A549 (cell line): ENCODE measurements at regions not wholly inside any gene's neighbourhood (a gene's known extent, or its start where the extent isn't known, plus 50 kb on each side); places are given as distances from the start of the nearest gene placed in this dataset.

Experiments
- ATAC-seq, 2 experiments: fragments of 200-7000 bp in 1 of 2; fragments of >200 bp in 1 of 2; cut with Nextera tagmentation in 1 of 2; cut with Tn5 transposase in 1 of 2; 3 replicates each; pipeline versions ENCODE4 v1.8.0 to v1.9.1; 2018 to 2020; ENCODE audit warnings: mild to moderate bottlenecking in 1 of 2, moderate library complexity in 1 of 2
- CTCF ChIA-PET: fragments of 300-600 bp; sonication (Branson Sonifier 250); formaldehyde crosslinking; extraction: SDS; loops from one replicate; lab custom pipeline; 2021; ENCODE audit warnings: antibody characterized with exemption, inconsistent platforms; lab: Yijun Ruan, JAX
- POLR2A ChIA-PET: fragments of 350-600 bp; formaldehyde crosslinking; extraction: SDS; loops from one replicate; lab custom pipeline; 2021; ENCODE audit warnings: antibody characterized with exemption, inconsistent platforms; lab: Yijun Ruan, JAX
- DNase-seq, 2 experiments: peaks; one replicate each; pipeline versions ENCODE4 v3.0.0 to v3.0.0-alpha.2; 2011 to 2016; ENCODE audit warnings: low read depth in 1 of 2, low spot score in 1 of 2
- FAIRE-seq: peaks from 2 replicates; lab custom pipeline; 2011; peaks lifted over from hg19 to GRCh38; lab: Jason Lieb, UNC
- H3K27ac ChIP-seq, 2 experiments: fragments of >200 bp; sonication (Bioruptor Twin); formaldehyde crosslinking; 3 replicates each; pipeline ENCODE4 v1.5.1; 2016 to 2017
- H3K4me1 ChIP-seq: fragments of >200 bp; sonication (Bioruptor Twin); formaldehyde crosslinking; 3 replicates; pipeline ENCODE4 v1.6.1; 2016
- H3K4me2 ChIP-seq: fragments of >200 bp; sonication (Bioruptor Twin); formaldehyde crosslinking; 3 replicates; pipeline ENCODE4 v1.6.1; 2016
- H3K4me3 ChIP-seq: fragments of >200 bp; sonication (Bioruptor Twin); formaldehyde crosslinking; 3 replicates; pipeline ENCODE4 v1.5.1; 2016
- H3K9me3 ChIP-seq: fragments of >200 bp; sonication (Bioruptor Twin); formaldehyde crosslinking; 3 replicates; pipeline ENCODE4 v1.6.1; 2016
- CBX2 ChIP-seq: fragments of 200-600 bp; sonication (generic); IDR thresholded peaks from 2 replicates; pipeline ENCODE4 v1.6.1; 2016; ENCODE audit warnings: low read depth, mild to moderate bottlenecking, borderline replicate concordance
- CHD4 ChIP-seq: fragments of 200-600 bp; sonication (generic); IDR thresholded peaks from 2 replicates; pipeline ENCODE4 v1.6.1; 2016; ENCODE audit warnings: antibody characterized with exemption, mild to moderate bottlenecking, borderline replicate concordance
- CTCF ChIP-seq: fragments of >200 bp; sonication (Bioruptor Twin); formaldehyde crosslinking; IDR thresholded peaks from 3 replicates; pipeline ENCODE4 v1.5.1; 2016
- E2F6 ChIP-seq: IDR thresholded peaks from 2 replicates; pipeline ENCODE4 v1.6.1; 2012; ENCODE audit warnings: low read depth, borderline replicate concordance
- EHMT2 ChIP-seq: fragments of 200-600 bp; sonication (generic); IDR thresholded peaks from 2 replicates; pipeline ENCODE4 v1.6.1; 2016; ENCODE audit warnings: antibody characterized with exemption, low read depth, mild to moderate bottlenecking, moderate library complexity
- ESRRA ChIP-seq: fragments of 150-350 bp; IDR thresholded peaks from 2 replicates; pipeline ENCODE4 v1.6.1; 2014; ENCODE audit warnings: mild to moderate bottlenecking, low read length, borderline replicate concordance
- FOSB ChIP-seq: fragments of 250-450 bp; sonication (Bioruptor Pico); IDR thresholded peaks from 2 replicates; pipeline ENCODE4 v1.5.0; 2020; ENCODE audit warnings: mild to moderate bottlenecking, moderate library complexity
- FOSL2 ChIP-seq, 2 experiments: fragments of 450-650 bp in 1 of 2; fragments of >200 bp in 1 of 2; sonication (Bioruptor Twin) in 1 of 2; formaldehyde crosslinking; IDR thresholded peaks; 2 replicates each; pipeline versions ENCODE4 v1.5.0 to v1.6.1; 2016 to 2020; ENCODE audit warnings: mild to moderate bottlenecking in 1 of 2, moderate library complexity in 1 of 2
- GATA3 ChIP-seq: IDR thresholded peaks from 2 replicates; pipeline ENCODE4 v1.6.1; 2012; ENCODE audit warnings: borderline replicate concordance
- HMGXB4 ChIP-seq: fragments of 250-450 bp; sonication (Bioruptor Pico); IDR thresholded peaks from 2 replicates; pipeline ENCODE4 v1.5.0; 2021; ENCODE audit warnings: mild to moderate bottlenecking, moderate library complexity, borderline replicate concordance
- HOXB5 ChIP-seq: fragments of 250-450 bp; sonication (Bioruptor Pico); IDR thresholded peaks from 2 replicates; pipeline ENCODE4 v1.5.0; 2020; ENCODE audit warnings: mild to moderate bottlenecking, moderate library complexity
- KDM1A ChIP-seq: fragments of 200-600 bp; sonication (generic); IDR thresholded peaks from 2 replicates; pipeline ENCODE4 v1.6.1; 2016; ENCODE audit warnings: low read depth, mild to moderate bottlenecking
- KDM5A ChIP-seq: fragments of 200-600 bp; sonication (generic); IDR thresholded peaks from 2 replicates; pipeline ENCODE4 v1.6.1; 2016; ENCODE audit warnings: antibody characterized with exemption, mild to moderate bottlenecking
- MAZ ChIP-seq: fragments of 150-350 bp; IDR thresholded peaks from 2 replicates; pipeline ENCODE4 v1.6.1; 2014; ENCODE audit warnings: antibody characterized with exemption, low read depth, low read length, borderline replicate concordance
- MYC ChIP-seq: IDR thresholded peaks from 2 replicates; pipeline ENCODE4 v1.6.1; 2012; ENCODE audit warnings: mild to moderate bottlenecking, inconsistent platforms, low read length, improper control_type of control experiment, borderline replicate concordance
- NFE2L2 ChIP-seq: fragments of 150-350 bp; conservative IDR thresholded peaks from 2 replicates; pipeline ENCODE4 v1.6.1; 2014; ENCODE audit warnings: low read length
- NPAS2 ChIP-seq: fragments of 250-450 bp; sonication (Bioruptor Pico); IDR thresholded peaks from 2 replicates; pipeline ENCODE4 v1.8.0; 2022; ENCODE audit warnings: mild to moderate bottlenecking, moderate library complexity, borderline replicate concordance
- RARB ChIP-seq: fragments of 250-450 bp; sonication (Bioruptor Pico); IDR thresholded peaks from 2 replicates; pipeline ENCODE4 v1.8.0; 2021; ENCODE audit warnings: mild to moderate bottlenecking, moderate library complexity
- RCOR1 ChIP-seq: fragments of 150-350 bp; IDR thresholded peaks from 2 replicates; pipeline ENCODE4 v1.6.1; 2014; ENCODE audit warnings: antibody characterized with exemption, low read length, low read depth
- SREBF2 ChIP-seq: fragments of 450-650 bp; IDR thresholded peaks from 2 replicates; pipeline ENCODE4 v1.6.1; 2014; ENCODE audit warnings: mild to moderate bottlenecking, moderate library complexity
- TFCP2L1 ChIP-seq: fragments of 250-450 bp; sonication (Bioruptor Pico); IDR thresholded peaks from 2 replicates; pipeline ENCODE4 v1.5.0; 2021; ENCODE audit warnings: mild to moderate bottlenecking
- ZFP36 ChIP-seq: fragments of 450-650 bp; IDR thresholded peaks from 2 replicates; pipeline ENCODE4 v1.6.1; 2014; ENCODE audit warnings: borderline replicate concordance; ENCODE audit not compliant: partially characterized antibody
- ZNF302 ChIP-seq: fragments of 250-450 bp; sonication (Bioruptor Pico); IDR thresholded peaks from 2 replicates; pipeline ENCODE4 v1.9.0; 2021; ENCODE audit warnings: inconsistent platforms, mild to moderate bottlenecking, moderate library complexity
- WGBS: methylation state at CpG from one replicate; pipeline ENCODE4 v1.1.6; 2017; ENCODE audit errors: missing lambda C conversion rate; 5-methylcytosine and 5-hydroxymethylcytosine counted together
- TF ChIP-seq, protein P1 (sequence below): fragments of 150-350 bp; IDR thresholded peaks from 2 replicates; pipeline ENCODE4 v1.6.1; 2014; ENCODE audit warnings: low read depth, mild to moderate bottlenecking, low read length

DNA sequence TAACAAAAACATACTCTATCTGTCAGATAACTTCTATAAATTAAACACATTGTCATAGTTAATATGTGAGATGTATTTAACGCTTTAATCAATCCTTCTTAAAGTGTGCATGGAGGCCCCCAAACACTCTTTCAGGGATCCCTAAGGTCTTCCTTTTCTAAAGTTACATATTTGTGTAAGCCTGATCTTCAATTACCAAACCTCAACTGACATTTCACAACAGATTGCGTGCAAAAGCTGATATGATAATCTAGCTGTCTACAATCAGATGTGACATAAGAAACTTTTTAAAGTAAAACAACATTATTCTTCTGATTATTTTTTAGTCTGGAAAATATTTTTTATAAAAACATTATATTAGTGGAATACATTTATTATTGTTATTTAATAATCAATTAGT, 1850.4 kb downstream of the OLFM4 start:
- TF ChIP-seq RCOR1 = no peak
- no peak for TF ChIP-seq E2F6
- no peak for TF ChIP-seq ZFP36
- TF ChIP-seq ZNF302 (CRISPR knock-in tag) = no peak
- no peak for TF ChIP-seq NFE2L2
- TF ChIP-seq GATA3 = no peak
- no peak for TF ChIP-seq FOSL2 (IDR thresholded peaks at IDR 0.05)
- no peak for TF ChIP-seq FOSL2 (CRISPR knock-in tag; IDR thresholded peaks at IDR 0.05)
- no peak for TF ChIP-seq NPAS2
- no peak for TF ChIP-seq ESRRA
- TF ChIP-seq KDM5A = no peak
- TF ChIP-seq TFCP2L1 (CRISPR knock-in tag) = no peak
- TF ChIP-seq CHD4 = no peak
- no peak for TF ChIP-seq HMGXB4 (CRISPR knock-in tag)
- TF ChIP-seq, protein P1, sequence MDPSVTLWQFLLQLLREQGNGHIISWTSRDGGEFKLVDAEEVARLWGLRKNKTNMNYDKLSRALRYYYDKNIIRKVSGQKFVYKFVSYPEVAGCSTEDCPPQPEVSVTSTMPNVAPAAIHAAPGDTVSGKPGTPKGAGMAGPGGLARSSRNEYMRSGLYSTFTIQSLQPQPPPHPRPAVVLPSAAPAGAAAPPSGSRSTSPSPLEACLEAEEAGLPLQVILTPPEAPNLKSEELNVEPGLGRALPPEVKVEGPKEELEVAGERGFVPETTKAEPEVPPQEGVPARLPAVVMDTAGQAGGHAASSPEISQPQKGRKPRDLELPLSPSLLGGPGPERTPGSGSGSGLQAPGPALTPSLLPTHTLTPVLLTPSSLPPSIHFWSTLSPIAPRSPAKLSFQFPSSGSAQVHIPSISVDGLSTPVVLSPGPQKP = no peak
- no peak for TF ChIP-seq CTCF
- no peak for TF ChIP-seq EHMT2
- no peak for TF ChIP-seq MAZ
- no peak for TF ChIP-seq SREBF2
- Histone ChIP-seq H3K4me1 (no peaks in the 10 kb centered on the region), H3K9me3 (no peaks in the 10 kb centered on the region), H3K27ac (no peak overlapping the region), H3K4me2 (no peak overlapping the region), H3K4me3 (no peak overlapping the region)
- CTCF ChIA-PET = no interaction called here
- WGBS = 35% methylated on average over 2 of the region's 2 CpGs
- FAIRE-seq (no peak), ATAC-seq (no peak), DNase-seq (no peak)
- POLR2A ChIA-PET = no interaction called here

DNA sequence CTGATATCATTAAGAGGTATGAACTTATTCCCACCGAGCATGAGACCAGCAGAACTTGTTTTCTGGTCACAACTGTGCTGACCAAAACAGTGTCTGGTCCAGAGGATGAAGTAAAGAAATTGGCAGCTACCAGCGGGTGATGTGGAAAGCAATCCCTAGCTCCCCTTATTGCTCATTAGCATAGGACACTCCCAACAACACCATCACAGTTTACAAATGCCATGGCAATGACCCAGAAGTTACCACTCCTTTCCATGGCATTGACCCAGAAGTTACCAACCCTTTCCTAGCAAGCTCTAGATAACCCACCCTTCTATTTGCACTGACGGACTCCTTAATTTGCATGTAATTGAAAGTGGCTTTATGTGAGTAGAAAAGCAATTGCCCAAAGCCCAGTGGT, 1856.1 kb downstream of the OLFM4 start:
- FAIRE-seq = no peak

More for the DNA sequence above, 1856.1 kb downstream of the OLFM4 start:
- WGBS = 3% methylated on average over 3 of the region's 3 CpGs
- H3K4me2 ChIP-seq = no peak overlapping the region
- H3K4me3 ChIP-seq = no peak overlapping the region
- ATAC-seq = no peak
- no peaks in the 10 kb centered on the region for H3K9me3 ChIP-seq
- H3K4me1 ChIP-seq = no peaks in the 10 kb centered on the region
- POLR2A ChIA-PET = no interaction called here
- DNase-seq = no peak
- H3K27ac ChIP-seq = no peak overlapping the region
- CTCF ChIA-PET = no interaction called here
- TF ChIP-seq HOXB5 (CRISPR knock-in tag) = no peak
- TF ChIP-seq CHD4 = no peak
- no peak for TF ChIP-seq ZFP36
- TF ChIP-seq MYC = no peak
- TF ChIP-seq CBX2 = no peak
- no peak for TF ChIP-seq KDM1A
- TF ChIP-seq E2F6 = no peak
- TF ChIP-seq RARB (CRISPR knock-in tag) = no peak
- TF ChIP-seq ESRRA = no peak
- no peak for TF ChIP-seq FOSB (CRISPR knock-in tag)
